ENCODE measurements at regions not wholly inside any gene's neighbourhood (a gene's known extent, or its start where the extent isn't known, plus 50 kb on each side); places are given as distances from the start of the nearest gene placed in this dataset.
"Not testable (repeated sequence)": the region's sequence is repeated elsewhere in the genome, so short reads cannot be mapped to it uniquely, and the experiment has no call there.

GRCh38 chr6:86030875-86031274 lies 388.2 kb upstream of the SYNCRIP start:
- DNase-seq: no peak

GRCh38 chr6:86028776-86029175 lies 386.1 kb upstream of the SYNCRIP start:
- DNase-seq: no peak

DNA sequence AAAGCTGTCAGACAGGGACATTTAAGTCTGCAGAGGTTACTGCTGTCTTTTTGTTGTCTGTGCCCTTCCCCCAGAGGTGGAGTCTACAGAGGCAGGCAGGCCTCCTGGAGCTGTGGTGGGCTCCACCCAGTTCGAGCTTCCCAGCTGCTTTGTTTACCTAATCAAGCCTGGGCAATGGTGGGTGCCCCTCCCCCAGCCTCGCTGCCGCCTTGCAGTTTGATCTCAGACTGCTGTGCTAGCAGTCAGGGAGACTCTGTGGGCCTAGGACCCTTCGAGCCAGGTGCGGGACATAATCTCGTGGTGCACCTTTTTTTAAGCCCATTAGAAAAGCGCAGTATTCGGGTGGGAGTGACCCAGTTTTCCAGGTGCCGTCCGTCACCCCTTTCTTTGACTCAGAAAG lies 384.2 kb upstream of the SYNCRIP start:
- not testable (repeated sequence) for DNase-seq

- no peak for DNase-seq
Observed at GRCh38 chr6:86017236-86017635, 374.6 kb upstream of the SYNCRIP start.

DNA sequence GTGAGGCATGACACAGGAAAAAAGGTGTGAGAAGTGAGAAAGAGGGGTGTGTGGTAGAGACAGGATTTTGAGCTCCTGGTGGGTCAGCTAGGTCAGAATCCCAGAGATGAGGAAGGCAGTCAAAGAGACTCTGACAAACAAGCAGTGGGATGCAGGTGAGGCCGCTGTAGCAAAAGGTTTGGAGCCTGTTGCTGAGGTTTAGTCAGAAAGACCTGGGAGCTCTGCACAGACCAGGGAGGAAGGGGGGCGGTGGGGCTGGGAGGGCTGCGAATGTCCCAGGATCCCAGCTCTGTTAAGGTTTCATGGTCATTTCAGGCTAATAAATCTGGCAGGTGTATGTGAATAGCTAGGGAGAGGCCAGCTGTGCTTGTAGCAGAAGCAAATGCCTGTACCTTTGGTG lies 373.9 kb upstream of the SYNCRIP start:
- DNase-seq: no peak

- DNase-seq: no peak
Observed at GRCh38 chr6:86016077-86016476, 373.4 kb upstream of the SYNCRIP start.

- DNase-seq: not testable (repeated sequence)
Observed at GRCh38 chr6:86012991-86013390, 370.3 kb upstream of the SYNCRIP start.

- DNase-seq: no peak
Observed at GRCh38 chr6:86010915-86011786, 368.5 kb upstream of the SYNCRIP start.

- no peak for DNase-seq
Observed at GRCh38 chr6:85997206-85997605, 354.5 kb upstream of the SYNCRIP start.

DNA sequence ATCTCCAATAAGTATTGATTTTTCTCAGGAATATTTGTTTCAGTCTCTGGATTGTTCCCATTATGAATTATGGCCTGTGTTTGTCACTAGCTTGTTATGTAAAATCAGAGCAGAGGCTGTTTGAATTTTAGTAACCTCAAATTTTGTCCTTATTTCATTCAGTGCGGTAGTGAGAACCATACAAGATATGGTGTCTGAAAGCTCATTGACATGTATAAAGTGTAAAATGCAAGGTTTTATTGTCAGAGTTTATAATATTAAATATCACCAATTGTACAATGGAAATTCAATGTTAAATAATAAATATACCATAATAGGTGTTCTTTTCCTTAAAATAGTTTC lies 353.3 kb upstream of the SYNCRIP start:
- no peak for DNase-seq

DNA sequence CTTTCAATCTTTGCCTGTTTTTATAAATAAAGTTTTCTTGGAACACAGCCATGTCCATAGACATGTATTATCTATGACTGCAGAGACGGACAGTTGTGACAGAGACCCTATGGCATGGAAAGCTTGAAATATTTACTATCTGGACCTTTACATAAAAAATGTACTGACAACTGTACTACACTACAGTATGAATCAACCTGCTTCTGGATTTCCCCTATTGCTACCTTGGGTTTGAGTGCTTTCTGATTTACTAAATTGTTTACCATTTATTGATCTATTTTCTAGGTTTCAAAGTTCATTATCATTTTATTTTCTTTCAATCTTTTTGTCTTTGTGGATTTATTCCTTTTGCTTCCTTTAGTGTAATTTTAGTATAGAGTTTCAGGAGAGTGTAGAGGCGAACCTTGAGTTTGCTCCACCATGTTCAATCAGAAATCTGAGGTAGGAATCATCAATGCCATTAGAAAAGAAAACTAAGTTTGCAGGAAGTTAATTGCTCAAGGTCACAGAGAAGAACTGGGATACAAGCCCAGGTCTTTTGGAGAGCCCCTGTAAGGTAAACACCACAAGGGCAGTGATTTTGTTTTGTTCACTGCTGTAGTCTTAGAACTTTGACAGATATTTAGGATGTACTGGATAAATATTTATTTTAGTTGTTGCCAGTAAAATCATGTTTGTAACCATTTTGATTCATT lies 352.8 kb upstream of the SYNCRIP start:
- DNase-seq: no peak

DNA sequence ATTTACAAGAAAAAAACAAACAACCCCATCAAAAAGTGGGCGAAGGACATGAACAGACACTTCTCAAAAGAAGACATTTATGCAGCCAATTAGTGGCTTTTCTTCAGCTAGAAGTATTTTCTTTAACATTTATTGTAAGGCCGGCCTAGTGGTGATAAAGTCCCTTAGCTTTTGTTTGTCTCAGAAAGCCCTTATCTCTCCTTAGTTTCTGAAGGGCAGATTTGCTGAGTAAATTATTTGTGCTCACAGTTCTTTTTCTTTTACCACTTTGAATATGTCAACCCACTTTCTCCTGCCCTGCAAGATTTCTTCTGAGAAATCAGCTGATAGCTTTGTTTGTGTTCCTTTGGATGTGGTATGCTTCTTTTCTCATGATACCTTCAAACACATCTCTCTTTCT lies 344.0 kb upstream of the SYNCRIP start:
- DNase-seq: no peak

GRCh38 chr6:85983032-85983659 lies 340.5 kb upstream of the SYNCRIP start:
- no peak for DNase-seq

DNA sequence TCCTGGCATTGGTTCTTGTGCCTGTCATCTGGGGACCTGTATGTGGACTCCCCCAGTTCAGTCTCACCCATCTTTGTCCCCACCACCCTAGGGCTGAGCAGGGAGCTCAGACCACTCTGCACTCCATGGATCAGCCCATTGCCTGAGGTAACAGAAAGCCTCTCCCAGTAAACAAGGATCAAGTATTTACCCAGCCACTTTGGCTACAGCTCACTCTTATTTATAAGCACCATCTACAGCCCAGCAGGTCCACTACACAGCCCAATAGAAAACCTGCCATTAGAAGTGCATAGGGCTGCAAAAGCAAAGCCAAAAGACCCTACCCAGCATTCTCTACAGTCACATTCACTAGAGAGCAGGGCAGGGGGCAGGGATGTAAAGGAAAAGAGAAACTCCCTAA lies 335.0 kb upstream of the SYNCRIP start:
- DNase-seq: no peak

GRCh38 chr6:85975957-85976356 lies 333.3 kb upstream of the SYNCRIP start:
- DNase-seq: no peak

DNA sequence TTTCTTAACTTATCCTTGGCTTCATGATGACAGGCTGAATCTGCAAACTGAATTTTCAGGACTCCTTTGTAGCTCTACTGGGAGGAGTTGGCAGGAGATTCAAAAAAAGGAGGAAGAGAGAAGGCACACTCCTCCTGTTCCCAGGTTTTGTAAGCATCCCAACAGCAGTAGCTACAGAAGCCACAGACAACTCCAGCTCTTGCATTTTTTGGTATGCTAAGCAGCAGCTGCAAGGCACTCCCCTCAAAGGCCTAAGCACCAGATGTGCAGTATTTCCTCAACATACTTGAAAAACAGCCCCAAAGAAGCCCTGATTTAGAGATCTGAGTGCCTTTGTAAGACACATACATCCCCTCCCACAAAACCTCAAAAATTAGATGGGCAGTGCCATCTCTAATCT lies 328.6 kb upstream of the SYNCRIP start:
- DNase-seq: no peak

DNA sequence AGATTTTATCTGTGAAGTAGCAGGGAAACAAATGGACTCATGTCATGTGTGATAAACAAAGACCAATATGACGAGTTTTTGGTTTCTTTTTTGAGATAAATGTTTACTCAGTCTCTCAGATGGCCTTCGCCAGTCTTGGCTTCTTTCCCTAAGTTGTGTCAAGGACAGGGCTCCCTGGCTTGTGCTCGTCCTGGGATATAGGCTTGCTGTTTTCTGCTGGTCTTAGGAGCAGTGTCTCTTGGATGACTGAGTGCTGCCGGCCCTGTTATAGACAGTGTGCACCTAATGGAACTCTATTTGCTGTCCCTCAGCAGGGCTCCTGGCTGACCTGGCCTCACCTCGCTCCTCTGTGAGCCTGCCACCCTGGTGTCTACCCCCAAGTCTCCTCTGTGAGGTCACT lies 324.1 kb upstream of the SYNCRIP start:
- no peak for DNase-seq

- DNase-seq: no peak
Observed at GRCh38 chr6:85961746-85962145, 319.1 kb upstream of the SYNCRIP start.

DNA sequence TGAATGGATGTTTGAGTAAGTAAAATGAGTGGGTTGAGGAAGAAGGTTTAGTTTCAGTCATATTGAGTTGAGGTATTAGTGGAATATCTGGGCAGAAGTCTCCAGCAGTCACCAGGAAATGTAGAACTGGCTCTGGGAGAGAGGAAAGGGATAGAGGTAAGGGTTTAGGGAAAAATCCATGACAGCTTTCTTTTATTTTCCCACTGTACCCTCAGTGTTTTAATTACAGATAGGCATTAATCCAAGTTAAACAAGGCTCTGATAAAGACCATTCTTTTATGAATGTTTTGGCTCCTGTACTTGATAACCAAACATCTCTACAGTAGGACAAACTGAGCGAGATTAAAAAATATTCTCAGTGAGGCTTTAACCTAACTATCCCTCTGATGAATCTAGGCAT lies 318.4 kb upstream of the SYNCRIP start:
- DNase-seq: no peak

GRCh38 chr6:85948481-85948880 lies 305.8 kb upstream of the SYNCRIP start:
- no peak for DNase-seq

- DNase-seq: no peak
Observed at GRCh38 chr6:85945459-85946185, 302.9 kb upstream of the SYNCRIP start.

DNA sequence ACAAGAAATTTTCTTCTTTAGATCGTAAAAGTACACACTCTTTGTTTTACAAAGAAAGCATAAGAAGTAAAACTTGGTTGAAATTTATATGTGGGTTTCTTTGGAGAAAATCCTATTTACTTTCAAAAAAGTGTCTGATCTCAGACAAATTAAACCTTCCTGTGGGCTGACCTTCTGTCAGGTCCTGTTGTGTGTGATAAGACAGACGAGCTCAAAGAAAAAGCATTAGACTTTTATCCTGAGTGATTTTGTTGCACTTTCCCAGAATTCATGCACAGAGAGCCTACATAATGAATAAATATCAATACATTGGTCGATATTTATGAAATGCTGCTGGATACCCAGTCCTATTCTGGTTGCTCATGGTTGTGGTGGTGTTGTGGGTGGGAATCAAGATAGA lies 302.1 kb upstream of the SYNCRIP start:
- DNase-seq: no peak

DNA sequence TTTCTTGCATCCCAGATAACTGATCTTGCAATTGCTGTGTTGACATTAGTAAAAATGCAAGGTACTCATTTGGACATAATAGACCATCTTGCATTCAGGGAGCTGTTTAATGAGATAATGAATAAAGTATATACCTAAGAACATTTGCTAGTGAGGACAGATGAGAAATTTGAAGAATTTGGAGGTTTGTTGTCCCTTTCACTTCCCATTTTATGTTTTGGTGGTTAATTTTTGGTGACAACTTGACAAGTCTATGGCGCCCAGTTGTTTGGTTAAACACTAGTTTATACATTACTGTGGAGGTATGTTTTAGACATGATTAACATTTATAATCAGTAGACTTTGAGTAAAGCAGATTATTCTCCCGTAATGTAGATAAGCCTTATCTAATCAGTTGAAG lies 300.2 kb upstream of the SYNCRIP start:
- DNase-seq: no peak

All from stimulated activated CD4-positive, alpha-beta T cell treated with anti-CD3 and anti-CD28 coated beads, Interleukin-2, amount 100 ng/mL, for 48 hours (primary cell).